ENCODE measurements at regions not wholly inside any gene's neighbourhood (a gene's known extent, or its start where the extent isn't known, plus 50 kb on each side); places are given as distances from the start of the nearest gene placed in this dataset.

- TF ChIP-seq CTCF (conservative IDR thresholded peaks at IDR 0.05) (no peak), EZH2 (IDR thresholded peaks at IDR 0.05; ENCODE audit: low read depth) (no peak)
Measured at GRCh38 chr6:99121748-99122147, 174.0 kb upstream of the FBXL4 start.

Measured in PC-9 (cell line).